Thyroid gland (tissue), 4 donors: ENCODE measurements at regions not wholly inside any gene's neighbourhood (a gene's known extent, or its start where the extent isn't known, plus 50 kb on each side); places are given as distances from the start of the nearest gene placed in this dataset.
A peak's percentile ranks its signal among the peaks of the same experiment; 100 is the strongest.

Experiments used
- DNase-seq, 2 donors: peaks; one replicate each; pipeline ENCODE4 v3.0.0-alpha.2; 2019
- H3K27ac ChIP-seq, 3 donors: fragments of 200-600 bp; sonication (generic); 1 replicate in 2 of 3; 2 replicates in 1 of 3; pipeline ENCODE4 v1.5.1; 2016 to 2019; ENCODE audit warnings: mild to moderate bottlenecking in 1 of 3, moderate library complexity in 1 of 3
- H3K27me3 ChIP-seq: fragments of 200-600 bp; sonication (generic); one replicate; pipeline ENCODE4 v1.5.1; 2019
- H3K36me3 ChIP-seq, 2 donors: fragments of 200-600 bp; sonication (generic); one replicate each; pipeline ENCODE4 v1.5.1; 2016 to 2019
- H3K4me1 ChIP-seq, 2 donors: fragments of 200-600 bp; sonication (generic); one replicate each; pipeline ENCODE4 v1.5.1; 2017 to 2019
- H3K4me3 ChIP-seq, 3 donors: fragments of 200-600 bp; sonication (generic); replicated peaks in 1 of 3; 1 replicate in 2 of 3; 2 replicates in 1 of 3; pipeline ENCODE4 v1.5.1; 2016; ENCODE audit warnings: mild to moderate bottlenecking in 1 of 3
- H3K9me3 ChIP-seq: fragments of 200-600 bp; sonication (generic); one replicate; pipeline ENCODE4 v1.5.1; 2017
- CTCF ChIP-seq, 6 experiments: fragments of 200-600 bp in 3 of 6; fragments of 450-650 bp in 3 of 6; sonication (generic) in 3 of 6; IDR thresholded peaks; one replicate each; pipeline ENCODE4 v1.5.1; 2016 to 2019; ENCODE audit warnings: antibody characterized with exemption in 6 of 6, mild to moderate bottlenecking in 2 of 6, inconsistent platforms in 1 of 6, moderate library complexity in 1 of 6
- POLR2A ChIP-seq, 2 donors: fragments of 450-650 bp; IDR thresholded peaks; one replicate each; pipeline ENCODE4 v1.6.1; 2017; ENCODE audit warnings: antibody characterized with exemption in 2 of 2, mild to moderate bottlenecking in 2 of 2, moderate library complexity in 1 of 2
- WGBS, 2 donors: methylation state at CpG; one replicate each; pipeline ENCODE4 v1.1.5; 2017; 5-methylcytosine and 5-hydroxymethylcytosine counted together
- intact Hi-C: fragments of 100-400 bp; cut with DNase I; formaldehyde crosslinking; loops from one replicate; pipeline ENCODE4 v1.15.1; 2023

GRCh38 chr10:2978574-2979273, 88.6 kb upstream of the PFKP start:
- Histone ChIP-seq H3K4me3 (no peak overlapping the region), H3K4me1 (peaks cover 0 to 16% of the 10 kb centered on the region in 2 donors), H3K9me3 (no peaks in the 10 kb centered on the region), H3K27me3 (no peaks in the 10 kb centered on the region), H3K36me3 (no peaks in the 10 kb centered on the region), H3K27ac (peak overlapping the region in 2 of 3 donors; percentile 25 to 68)
- TF ChIP-seq CTCF (IDR thresholded peaks at IDR 0.05) = no peak
- no peak for TF ChIP-seq POLR2A (IDR thresholded peaks at IDR 0.05)
- intact Hi-C loops = loop anchor here (5.0 kb wide), 1 partner anchor 51 kb away; no protein-coding TSS in a partner anchor
- DNase-seq = no peak
- WGBS, 2 donors = 86 to 91% methylated on average over 8 of the region's 8 CpGs

GRCh38 chr10:2978111-2978510, 89.2 kb upstream of the PFKP start:
- TF ChIP-seq POLR2A (IDR thresholded peaks at IDR 0.05) (no peak), CTCF (IDR thresholded peaks at IDR 0.05) (peak in 5 of 6 experiments; percentile 21 to 93 (median 59))
- DNase-seq = no peak
- H3K36me3 ChIP-seq = no peaks in the 10 kb centered on the region
- no peak overlapping the region for H3K4me3 ChIP-seq
- no peak overlapping the region for H3K27ac ChIP-seq
- no peaks in the 10 kb centered on the region for H3K27me3 ChIP-seq
- 5 to 8% methylated on average over 2 of the region's 2 CpGs for WGBS, 2 donors
- H3K4me1 ChIP-seq = peaks cover 0 to 16% of the 10 kb centered on the region in 2 donors
- intact Hi-C loops = loop anchor here (5.0 kb wide), 1 partner anchor 51 kb away; no protein-coding TSS in a partner anchor
- H3K9me3 ChIP-seq = no peaks in the 10 kb centered on the region

GRCh38 chr10:2974503-2975207, 92.7 kb upstream of the PFKP start:
- no peaks in the 10 kb centered on the region for H3K36me3 ChIP-seq
- no peak overlapping the region for H3K27ac ChIP-seq
- no peak overlapping the region for H3K4me3 ChIP-seq
- no peaks in the 10 kb centered on the region for H3K27me3 ChIP-seq
- intact Hi-C loops = loop anchor here (5.0 kb wide), 1 partner anchor 47 kb away; no protein-coding TSS in a partner anchor
- H3K4me1 ChIP-seq = peaks cover 0 to 8% of the 10 kb centered on the region in 2 donors
- 81 to 91% methylated on average over 12 of the region's 12 CpGs for WGBS, 2 donors
- H3K9me3 ChIP-seq = no peaks in the 10 kb centered on the region
- TF ChIP-seq POLR2A (IDR thresholded peaks at IDR 0.05) (no peak), CTCF (IDR thresholded peaks at IDR 0.05) (no peak)
- no peak for DNase-seq

GRCh38 chr10:2974083-2974482, 93.3 kb upstream of the PFKP start:
- Histone ChIP-seq H3K4me1 (peaks cover 0 to 2% of the 10 kb centered on the region in 2 donors), H3K4me3 (no peak overlapping the region), H3K36me3 (no peaks in the 10 kb centered on the region), H3K27me3 (no peaks in the 10 kb centered on the region), H3K9me3 (no peaks in the 10 kb centered on the region), H3K27ac (no peak overlapping the region)
- DNase-seq = no peak
- TF ChIP-seq POLR2A (IDR thresholded peaks at IDR 0.05) (no peak), CTCF (IDR thresholded peaks at IDR 0.05) (no peak)
- intact Hi-C loops = no loop called here
- 86 to 89% methylated on average over 3 of the region's 3 CpGs for WGBS, 2 donors

GRCh38 chr10:2972810-2973209, 94.5 kb upstream of the PFKP start:
- no peak overlapping the region for H3K27ac ChIP-seq
- 89 to 93% methylated on average over 8 of the region's 8 CpGs for WGBS, 2 donors
- H3K27me3 ChIP-seq = no peaks in the 10 kb centered on the region
- intact Hi-C loops = no loop called here
- no peak for DNase-seq
- H3K4me1 ChIP-seq = no peaks in the 10 kb centered on the region
- no peaks in the 10 kb centered on the region for H3K36me3 ChIP-seq
- TF ChIP-seq CTCF (IDR thresholded peaks at IDR 0.05) = no peak
- no peak for TF ChIP-seq POLR2A (IDR thresholded peaks at IDR 0.05)
- H3K4me3 ChIP-seq = no peak overlapping the region
- H3K9me3 ChIP-seq = no peaks in the 10 kb centered on the region
